ENCODE measurements at regions not wholly inside any gene's neighbourhood (a gene's known extent, or its start where the extent isn't known, plus 50 kb on each side); places are given as distances from the start of the nearest gene placed in this dataset.

DNA sequence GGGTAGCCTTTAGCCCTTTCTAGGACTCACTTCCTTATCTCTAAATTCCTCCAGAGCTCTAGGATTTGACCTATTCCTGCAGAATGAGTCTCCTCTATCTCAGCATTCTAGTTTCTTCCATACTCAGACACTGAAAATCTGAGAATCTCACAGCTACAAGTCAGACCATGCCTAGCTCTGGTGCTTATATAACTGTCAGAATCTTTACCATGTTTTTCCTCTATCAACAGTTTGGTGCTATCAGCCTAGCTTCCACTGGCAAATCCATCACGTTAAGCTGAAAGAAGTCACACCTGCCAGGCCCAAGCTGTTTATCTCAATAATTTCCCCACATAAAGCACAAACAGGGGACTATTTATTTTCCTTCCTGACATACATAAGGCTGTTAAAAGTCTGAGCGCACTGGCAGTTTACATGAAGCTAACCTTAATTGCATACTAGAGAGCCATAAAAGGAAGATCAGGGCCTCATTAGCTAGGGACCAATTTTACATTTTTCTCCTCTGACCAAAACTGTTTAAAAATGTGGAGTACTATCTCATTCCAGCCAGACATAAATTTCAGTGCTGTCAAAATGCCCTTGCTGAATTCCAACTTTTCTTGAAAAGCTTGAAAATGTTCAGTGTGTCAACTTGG lies 270.5 kb downstream of the C12orf75 start:
- TF ChIP-seq EZH2 (IDR thresholded peaks at IDR 0.05), result no peak
- TF ChIP-seq EZH2phosphoT487 (IDR thresholded peaks at IDR 0.05; ENCODE audit: borderline replicate concordance), result no peak
- TF ChIP-seq, protein P1, sequence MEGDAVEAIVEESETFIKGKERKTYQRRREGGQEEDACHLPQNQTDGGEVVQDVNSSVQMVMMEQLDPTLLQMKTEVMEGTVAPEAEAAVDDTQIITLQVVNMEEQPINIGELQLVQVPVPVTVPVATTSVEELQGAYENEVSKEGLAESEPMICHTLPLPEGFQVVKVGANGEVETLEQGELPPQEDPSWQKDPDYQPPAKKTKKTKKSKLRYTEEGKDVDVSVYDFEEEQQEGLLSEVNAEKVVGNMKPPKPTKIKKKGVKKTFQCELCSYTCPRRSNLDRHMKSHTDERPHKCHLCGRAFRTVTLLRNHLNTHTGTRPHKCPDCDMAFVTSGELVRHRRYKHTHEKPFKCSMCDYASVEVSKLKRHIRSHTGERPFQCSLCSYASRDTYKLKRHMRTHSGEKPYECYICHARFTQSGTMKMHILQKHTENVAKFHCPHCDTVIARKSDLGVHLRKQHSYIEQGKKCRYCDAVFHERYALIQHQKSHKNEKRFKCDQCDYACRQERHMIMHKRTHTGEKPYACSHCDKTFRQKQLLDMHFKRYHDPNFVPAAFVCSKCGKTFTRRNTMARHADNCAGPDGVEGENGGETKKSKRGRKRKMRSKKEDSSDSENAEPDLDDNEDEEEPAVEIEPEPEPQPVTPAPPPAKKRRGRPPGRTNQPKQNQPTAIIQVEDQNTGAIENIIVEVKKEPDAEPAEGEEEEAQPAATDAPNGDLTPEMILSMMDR (IDR thresholded peaks at IDR 0.05 in 2 of 3, conservative IDR thresholded peaks at IDR 0.05 in 1 of 3; ENCODE audit: borderline replicate concordance in 1 of 3, insufficient read depth in 1 of 3, low read depth in 2 of 3, low read length in 2 of 3), result no peak
- no peak for TF ChIP-seq POLR2A (IDR thresholded peaks at IDR 0.05; ENCODE audit: borderline replicate concordance, extremely low read depth, insufficient read depth, insufficient read length)
- TF ChIP-seq, protein P2, sequence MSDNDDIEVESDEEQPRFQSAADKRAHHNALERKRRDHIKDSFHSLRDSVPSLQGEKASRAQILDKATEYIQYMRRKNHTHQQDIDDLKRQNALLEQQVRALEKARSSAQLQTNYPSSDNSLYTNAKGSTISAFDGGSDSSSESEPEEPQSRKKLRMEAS (IDR thresholded peaks at IDR 0.05), result no peak
- TF ChIP-seq, protein P3, sequence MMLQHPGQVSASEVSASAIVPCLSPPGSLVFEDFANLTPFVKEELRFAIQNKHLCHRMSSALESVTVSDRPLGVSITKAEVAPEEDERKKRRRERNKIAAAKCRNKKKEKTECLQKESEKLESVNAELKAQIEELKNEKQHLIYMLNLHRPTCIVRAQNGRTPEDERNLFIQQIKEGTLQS (IDR thresholded peaks at IDR 0.05), result no peak
- TF ChIP-seq YY1 (IDR thresholded peaks at IDR 0.05; ENCODE audit: extremely low read depth, insufficient replicate concordance, low read depth, low read length), result no peak
- TF ChIP-seq POLR2AphosphoS5 (IDR thresholded peaks at IDR 0.05; ENCODE audit: low read depth, low read length), result no peak
- no peak for TF ChIP-seq SP1 (IDR thresholded peaks at IDR 0.05; ENCODE audit: low read depth)
- TF ChIP-seq ZNF274 (IDR thresholded peaks at IDR 0.05; ENCODE audit: low read depth, low read length), result no peak
- no peak for TF ChIP-seq CEBPB (IDR thresholded peaks at IDR 0.05; ENCODE audit: low read depth)
- TF ChIP-seq, protein P4, sequence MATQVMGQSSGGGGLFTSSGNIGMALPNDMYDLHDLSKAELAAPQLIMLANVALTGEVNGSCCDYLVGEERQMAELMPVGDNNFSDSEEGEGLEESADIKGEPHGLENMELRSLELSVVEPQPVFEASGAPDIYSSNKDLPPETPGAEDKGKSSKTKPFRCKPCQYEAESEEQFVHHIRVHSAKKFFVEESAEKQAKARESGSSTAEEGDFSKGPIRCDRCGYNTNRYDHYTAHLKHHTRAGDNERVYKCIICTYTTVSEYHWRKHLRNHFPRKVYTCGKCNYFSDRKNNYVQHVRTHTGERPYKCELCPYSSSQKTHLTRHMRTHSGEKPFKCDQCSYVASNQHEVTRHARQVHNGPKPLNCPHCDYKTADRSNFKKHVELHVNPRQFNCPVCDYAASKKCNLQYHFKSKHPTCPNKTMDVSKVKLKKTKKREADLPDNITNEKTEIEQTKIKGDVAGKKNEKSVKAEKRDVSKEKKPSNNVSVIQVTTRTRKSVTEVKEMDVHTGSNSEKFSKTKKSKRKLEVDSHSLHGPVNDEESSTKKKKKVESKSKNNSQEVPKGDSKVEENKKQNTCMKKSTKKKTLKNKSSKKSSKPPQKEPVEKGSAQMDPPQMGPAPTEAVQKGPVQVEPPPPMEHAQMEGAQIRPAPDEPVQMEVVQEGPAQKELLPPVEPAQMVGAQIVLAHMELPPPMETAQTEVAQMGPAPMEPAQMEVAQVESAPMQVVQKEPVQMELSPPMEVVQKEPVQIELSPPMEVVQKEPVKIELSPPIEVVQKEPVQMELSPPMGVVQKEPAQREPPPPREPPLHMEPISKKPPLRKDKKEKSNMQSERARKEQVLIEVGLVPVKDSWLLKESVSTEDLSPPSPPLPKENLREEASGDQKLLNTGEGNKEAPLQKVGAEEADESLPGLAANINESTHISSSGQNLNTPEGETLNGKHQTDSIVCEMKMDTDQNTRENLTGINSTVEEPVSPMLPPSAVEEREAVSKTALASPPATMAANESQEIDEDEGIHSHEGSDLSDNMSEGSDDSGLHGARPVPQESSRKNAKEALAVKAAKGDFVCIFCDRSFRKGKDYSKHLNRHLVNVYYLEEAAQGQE (IDR thresholded peaks at IDR 0.05; ENCODE audit: low read depth), result no peak
